NOMO-1 (cell line): ENCODE measurements at regions not wholly inside any gene's neighbourhood (a gene's known extent, or its start where the extent isn't known, plus 50 kb on each side); places are given as distances from the start of the nearest gene placed in this dataset.
"Not testable (repeated sequence)": the region's sequence is repeated elsewhere in the genome, so short reads cannot be mapped to it uniquely, and the experiment has no call there.

Experiments
- DNase-seq, 2 experiments: peaks; one replicate each; lab custom pipeline; 2025; ENCODE audit not compliant: unreplicated experiment in 2 of 2; lab: John Stamatoyannopoulos, UW

- DNase-seq, result no peak
Measured at GRCh38 chr21:27346041-27346448, 379.2 kb upstream of the ADAMTS5 start.

GRCh38 chr21:27339902-27340301, 373.0 kb upstream of the ADAMTS5 start:
- no peak for DNase-seq

- not testable (repeated sequence) for DNase-seq
Measured at GRCh38 chr21:27338007-27338406, 371.1 kb upstream of the ADAMTS5 start.

- DNase-seq, result no peak
Measured at GRCh38 chr21:27333096-27333495, 366.2 kb upstream of the ADAMTS5 start.

GRCh38 chr21:27329255-27329851, 362.5 kb upstream of the ADAMTS5 start:
- no peak for DNase-seq

- DNase-seq, result no peak
Measured at GRCh38 chr21:27326301-27326700, 359.4 kb upstream of the ADAMTS5 start.

GRCh38 chr21:27323331-27323730, 356.4 kb upstream of the ADAMTS5 start:
- no peak for DNase-seq

GRCh38 chr21:27321791-27322190, 354.9 kb upstream of the ADAMTS5 start:
- no peak for DNase-seq

GRCh38 chr21:27320868-27321267, 354.0 kb upstream of the ADAMTS5 start:
- no peak for DNase-seq

- not testable (repeated sequence) for DNase-seq
Measured at GRCh38 chr21:27317601-27318000, 350.7 kb upstream of the ADAMTS5 start.

GRCh38 chr21:27315373-27315772, 348.5 kb upstream of the ADAMTS5 start:
- DNase-seq, result no peak

GRCh38 chr21:27314131-27314530, 347.2 kb upstream of the ADAMTS5 start:
- no peak for DNase-seq

- no peak for DNase-seq
Measured at GRCh38 chr21:27306791-27307775, 340.2 kb upstream of the ADAMTS5 start.

- no peak for DNase-seq
Measured at GRCh38 chr21:27306206-27306605, 339.3 kb upstream of the ADAMTS5 start.

GRCh38 chr21:27301220-27301619, 334.3 kb upstream of the ADAMTS5 start:
- no peak for DNase-seq

- DNase-seq, result no peak
Measured at GRCh38 chr21:27300770-27301169, 333.9 kb upstream of the ADAMTS5 start.

- DNase-seq, result no peak
Measured at GRCh38 chr21:27298465-27298864, 331.6 kb upstream of the ADAMTS5 start.

GRCh38 chr21:27293239-27293638, 326.4 kb upstream of the ADAMTS5 start:
- DNase-seq, result no peak

- DNase-seq, result no peak
Measured at GRCh38 chr21:27292783-27293182, 325.9 kb upstream of the ADAMTS5 start.

GRCh38 chr21:27292229-27292628, 325.3 kb upstream of the ADAMTS5 start:
- no peak for DNase-seq

GRCh38 chr21:27291006-27291405, 324.1 kb upstream of the ADAMTS5 start:
- DNase-seq, result no peak

- no peak for DNase-seq
Measured at GRCh38 chr21:27290028-27290427, 323.1 kb upstream of the ADAMTS5 start.
